ENCODE measurements at regions not wholly inside any gene's neighbourhood (a gene's known extent, or its start where the extent isn't known, plus 50 kb on each side); places are given as distances from the start of the nearest gene placed in this dataset.

- DNase-seq (ENCODE audit: low spot score) = no peak
Measured at GRCh38 chr2:58968885-58969284, 727.8 kb upstream of the FANCL start.

GRCh38 chr2:58967736-58968135, 726.6 kb upstream of the FANCL start:
- no peak for DNase-seq (ENCODE audit: low spot score)

GRCh38 chr2:58965602-58966001, 724.5 kb upstream of the FANCL start:
- no peak for DNase-seq (ENCODE audit: low spot score)

GRCh38 chr2:58959996-58960395, 718.9 kb upstream of the FANCL start:
- DNase-seq (ENCODE audit: low spot score) = no peak

- DNase-seq (ENCODE audit: low spot score) = no peak
Measured at GRCh38 chr2:58957188-58957840, 716.2 kb upstream of the FANCL start.

DNA sequence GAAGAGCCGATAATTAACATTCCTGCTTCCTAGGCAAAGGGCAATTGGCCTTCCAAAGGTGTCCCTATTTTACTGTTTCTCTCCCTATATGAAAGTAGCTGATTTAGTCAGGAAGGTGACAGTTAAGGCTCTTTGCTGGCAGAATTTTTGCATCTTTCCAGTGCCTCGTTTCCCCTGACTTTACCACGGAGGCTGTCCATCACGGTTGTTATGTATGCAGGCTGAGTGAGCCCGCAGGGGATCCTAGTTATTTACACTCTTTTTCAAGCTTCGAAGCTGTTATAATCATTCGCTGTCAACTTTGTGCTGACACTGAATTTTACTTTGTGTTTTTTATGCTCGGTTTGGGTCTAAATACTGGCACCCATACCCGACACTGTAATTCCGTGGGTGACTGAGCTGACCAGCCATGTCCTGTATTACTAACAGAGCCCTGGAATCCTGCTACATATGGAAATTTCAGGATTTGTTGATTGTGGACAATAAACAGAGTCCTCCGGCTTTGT, 713.8 kb upstream of the FANCL start:
- DNase-seq (ENCODE audit: low spot score) = no peak

DNA sequence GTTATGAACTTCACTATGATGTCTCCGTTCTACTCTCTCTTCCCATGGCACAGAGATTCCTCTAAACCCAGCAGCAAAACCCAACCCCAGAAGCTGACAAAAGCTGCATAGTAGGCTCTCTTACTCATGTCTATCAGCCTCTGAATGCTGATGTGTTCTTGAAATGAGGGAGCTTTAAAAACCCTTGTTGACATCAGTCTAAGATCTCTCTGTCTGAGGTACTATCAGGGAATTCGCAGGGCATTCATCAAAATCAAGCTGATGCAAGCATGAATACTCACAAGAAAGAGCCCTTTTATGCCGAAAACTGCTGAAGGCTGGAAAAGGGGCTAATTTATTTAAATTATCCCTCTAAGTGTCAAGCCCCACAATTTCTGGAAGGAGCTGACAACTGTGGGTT, 710.6 kb upstream of the FANCL start:
- no peak for DNase-seq (ENCODE audit: low spot score)

DNA sequence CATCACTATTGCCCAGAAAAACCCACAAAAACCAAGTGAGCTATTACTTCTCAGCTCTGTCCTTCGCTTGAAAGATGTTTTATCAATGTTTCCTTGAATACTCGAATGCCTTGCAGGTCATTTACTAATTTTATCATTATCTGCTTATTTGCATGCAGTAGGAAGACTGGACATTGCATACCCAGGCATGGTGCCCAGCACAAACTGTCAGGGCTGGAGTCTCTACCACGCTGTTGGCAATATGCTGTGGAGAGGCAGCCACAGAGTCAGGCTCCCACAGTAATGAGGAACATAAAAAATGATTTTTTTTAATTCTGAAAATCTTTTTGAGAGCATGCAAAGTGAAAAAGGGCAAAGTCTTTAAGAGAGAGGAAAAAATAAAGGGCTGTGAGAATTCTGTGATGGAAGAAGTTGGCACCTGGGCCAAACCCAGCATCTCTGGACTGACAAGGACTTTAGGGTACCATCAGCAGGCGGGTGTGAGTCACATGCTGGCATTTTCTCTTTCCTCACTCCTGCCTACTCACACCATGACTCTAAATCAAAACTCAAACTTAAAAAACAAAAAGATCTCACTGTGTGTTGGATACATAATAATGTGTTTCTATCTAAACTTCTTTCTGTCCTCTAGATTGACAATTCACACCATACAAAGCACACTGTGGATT, 709.8 kb upstream of the FANCL start:
- no peak for DNase-seq (ENCODE audit: low spot score)

DNA sequence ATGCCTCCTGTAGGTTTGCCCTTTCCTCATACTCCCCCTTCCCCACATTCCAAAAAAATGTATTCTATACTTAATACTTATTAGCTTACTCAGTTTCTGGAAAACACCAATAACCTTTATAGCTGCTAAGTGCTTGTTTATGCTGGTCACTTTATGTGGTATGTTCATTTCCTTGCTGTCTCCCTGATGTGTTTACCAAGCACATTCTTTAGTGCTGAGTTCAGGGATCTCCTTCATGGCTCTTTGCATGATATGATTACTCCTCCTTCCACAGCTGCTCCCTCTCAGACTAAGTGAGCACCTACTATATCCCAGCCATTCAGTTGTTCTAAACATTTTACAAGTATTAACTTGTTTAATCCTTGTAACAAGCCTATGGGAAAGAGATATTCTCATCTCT, 698.3 kb upstream of the FANCL start:
- no peak for DNase-seq (ENCODE audit: low spot score)

GRCh38 chr2:58938988-58939387, 697.9 kb upstream of the FANCL start:
- no peak for DNase-seq (ENCODE audit: low spot score)

- no peak for DNase-seq (ENCODE audit: low spot score)
Measured at GRCh38 chr2:58932801-58933200, 691.7 kb upstream of the FANCL start.

- no peak for DNase-seq (ENCODE audit: low spot score)
Measured at GRCh38 chr2:58930537-58930936, 689.4 kb upstream of the FANCL start.

DNA sequence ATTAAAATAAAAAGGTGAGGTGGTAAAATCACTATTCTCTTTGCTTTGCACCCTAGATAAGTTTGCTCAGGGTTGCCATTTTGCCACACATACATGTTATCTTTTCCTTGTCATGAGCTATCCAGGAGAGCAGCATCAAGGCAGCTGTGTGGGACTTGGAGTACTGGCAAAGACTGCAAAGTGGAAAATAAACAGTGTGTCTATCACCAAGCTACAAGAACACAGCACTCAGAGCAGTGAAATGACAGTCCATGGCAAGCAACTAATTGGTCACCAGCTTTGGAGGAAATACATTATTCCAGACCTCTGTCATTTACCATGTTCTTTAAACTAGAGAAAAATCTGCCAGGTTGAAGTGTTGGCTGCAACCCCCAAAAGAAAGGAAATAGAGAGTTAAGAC, 687.8 kb upstream of the FANCL start:
- DNase-seq (ENCODE audit: low spot score) = no peak

DNA sequence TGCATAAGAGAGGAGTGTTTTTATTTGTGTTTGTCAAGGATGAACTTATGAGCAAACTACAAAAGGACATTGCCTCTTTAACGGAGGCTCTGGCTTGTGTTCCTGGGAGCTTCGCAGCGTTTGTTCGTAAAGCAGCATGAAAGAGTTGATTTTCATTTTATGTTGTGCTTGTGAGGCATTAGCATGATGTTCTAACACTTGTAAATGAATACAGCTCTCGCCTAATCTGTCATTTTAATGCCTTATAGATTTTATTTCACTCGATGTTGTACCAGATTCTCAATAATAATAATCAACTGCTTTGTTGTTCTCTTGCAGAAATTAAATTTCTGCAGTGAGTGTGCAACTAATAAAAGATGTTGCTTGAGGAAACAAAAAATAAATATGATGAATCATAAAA, 687.3 kb upstream of the FANCL start:
- no peak for DNase-seq (ENCODE audit: low spot score)

DNA sequence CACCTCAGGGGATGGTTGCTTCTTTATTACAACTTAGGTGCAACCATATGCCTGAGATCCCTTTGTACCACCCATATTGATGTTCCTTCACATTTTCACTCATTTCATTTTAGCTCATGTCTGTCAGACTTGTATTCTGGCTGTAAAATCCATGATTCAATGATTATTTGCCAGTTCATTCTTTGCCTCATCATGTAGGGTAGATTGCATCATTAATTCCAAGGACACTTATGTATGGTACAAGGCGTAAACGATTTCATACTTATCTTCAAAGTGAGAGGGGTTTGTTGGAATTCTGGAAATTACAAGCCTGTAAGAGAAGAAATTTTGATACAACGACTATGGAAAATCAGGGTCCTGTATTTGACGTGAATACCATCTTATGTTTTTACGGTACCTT, 685.0 kb upstream of the FANCL start:
- DNase-seq (ENCODE audit: low spot score) = no peak

DNA sequence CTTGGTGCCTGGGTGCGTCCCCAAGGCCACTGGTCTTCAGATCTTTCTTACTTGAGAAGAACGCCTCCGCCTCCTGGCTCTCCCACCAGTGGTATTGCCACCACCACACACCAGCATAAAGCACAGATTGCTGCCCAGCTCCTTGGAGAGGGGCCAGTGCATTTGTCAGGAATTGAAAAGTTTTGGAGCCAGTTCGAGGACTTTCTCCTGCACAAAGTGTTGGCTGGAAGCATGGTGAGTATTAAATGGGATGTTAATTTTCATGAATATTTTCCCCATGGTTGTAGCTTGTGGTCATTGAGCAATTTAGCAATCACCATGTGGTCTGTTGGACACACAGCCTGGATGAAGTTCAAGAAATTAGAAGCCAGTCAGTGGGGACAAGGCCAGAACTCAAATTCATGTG, 684.6 kb upstream of the FANCL start:
- DNase-seq (ENCODE audit: low spot score) = no peak

DNA sequence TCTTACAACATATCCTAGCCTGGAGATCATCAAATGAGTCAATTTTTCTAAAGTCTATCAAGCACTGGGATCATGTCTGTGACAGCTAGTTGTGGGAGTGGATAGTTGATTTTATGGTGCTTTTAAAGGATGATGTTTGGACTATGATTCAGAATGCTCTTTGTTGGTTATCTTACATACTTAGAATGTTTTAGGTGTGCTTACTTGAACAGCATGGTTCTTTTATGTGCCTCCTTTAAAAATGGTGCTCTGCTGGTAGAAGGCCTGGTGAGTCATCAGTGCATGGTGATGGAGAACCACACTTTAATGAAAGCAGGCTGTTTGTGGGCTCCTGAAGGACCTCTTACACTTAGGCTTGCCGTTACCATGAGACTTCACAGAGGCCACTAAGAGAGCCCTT, 682.7 kb upstream of the FANCL start:
- no peak for DNase-seq (ENCODE audit: low spot score)

DNA sequence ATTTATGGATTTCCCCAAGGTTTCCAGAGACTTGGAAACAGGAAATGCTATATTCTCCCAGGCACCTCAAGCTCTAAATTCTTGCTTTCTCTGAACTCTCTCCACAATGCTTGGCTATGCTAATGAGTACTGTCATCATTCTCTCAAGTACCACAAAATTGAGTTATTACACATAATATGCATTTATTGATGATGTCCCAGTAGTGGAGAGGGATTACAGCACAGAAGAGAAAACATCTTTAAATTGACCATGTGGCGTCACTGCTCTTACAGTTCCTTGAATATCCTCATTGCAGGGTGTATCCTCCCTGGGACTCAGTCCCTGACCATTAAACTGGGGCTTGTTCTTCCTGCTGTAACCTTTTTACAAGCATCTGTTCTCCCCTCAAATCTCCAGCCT, 681.1 kb upstream of the FANCL start:
- no peak for DNase-seq (ENCODE audit: low spot score)

- no peak for DNase-seq (ENCODE audit: low spot score)
Measured at GRCh38 chr2:58921676-58922075, 680.6 kb upstream of the FANCL start.

DNA sequence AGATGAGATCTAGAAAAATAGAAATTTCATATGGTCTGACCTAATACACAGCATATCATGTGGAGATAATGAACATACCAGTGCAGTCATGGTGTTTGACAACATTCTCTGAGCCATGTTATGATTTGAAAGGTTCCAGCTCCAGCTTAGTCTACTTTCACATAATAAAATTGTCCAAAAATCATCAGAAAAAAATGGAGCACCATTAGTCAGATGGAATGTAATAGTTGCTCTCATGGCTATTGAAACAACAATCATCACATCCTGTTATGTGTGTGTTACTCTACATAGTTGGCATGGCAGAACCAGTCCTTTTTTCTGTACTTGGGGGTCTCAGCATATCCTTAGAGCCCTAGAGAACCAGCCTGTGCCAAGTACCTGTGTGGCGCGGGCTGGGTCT, 678.9 kb upstream of the FANCL start:
- DNase-seq (ENCODE audit: low spot score) = no peak

- no peak for DNase-seq (ENCODE audit: low spot score)
Measured at GRCh38 chr2:58919316-58919715, 678.2 kb upstream of the FANCL start.

DNA sequence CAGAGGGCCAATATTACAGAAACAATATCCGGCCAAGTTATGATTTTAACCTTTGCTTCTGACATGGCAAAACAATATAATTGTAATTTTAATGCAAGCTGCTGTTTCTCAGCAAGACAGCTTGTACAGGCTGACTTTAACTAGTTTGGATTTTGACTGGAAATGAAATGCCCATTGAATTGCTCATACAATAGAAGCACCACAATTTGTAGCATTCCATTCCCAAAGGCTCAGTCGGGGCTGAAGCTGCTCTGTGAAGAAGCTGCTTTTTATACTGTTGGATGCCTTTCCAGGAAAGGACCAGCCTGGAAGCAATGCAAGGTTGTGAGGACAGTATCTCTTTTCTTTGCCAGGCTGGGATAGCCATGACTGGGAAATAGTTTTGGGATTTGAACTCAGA, 677.0 kb upstream of the FANCL start:
- DNase-seq (ENCODE audit: low spot score) = no peak

- no peak for DNase-seq (ENCODE audit: low spot score)
Measured at GRCh38 chr2:58917596-58917995, 676.5 kb upstream of the FANCL start.

- DNase-seq (ENCODE audit: low spot score) = no peak
Measured at GRCh38 chr2:58916063-58916462, 674.9 kb upstream of the FANCL start.
